H4 (cell line): ENCODE measurements at regions not wholly inside any gene's neighbourhood (a gene's known extent, or its start where the extent isn't known, plus 50 kb on each side); places are given as distances from the start of the nearest gene placed in this dataset.

Experiments
- DNase-seq: peaks from one replicate; pipeline ENCODE4 v3.0.0-alpha.2; 2015; ENCODE audit warnings: low spot score

DNA sequence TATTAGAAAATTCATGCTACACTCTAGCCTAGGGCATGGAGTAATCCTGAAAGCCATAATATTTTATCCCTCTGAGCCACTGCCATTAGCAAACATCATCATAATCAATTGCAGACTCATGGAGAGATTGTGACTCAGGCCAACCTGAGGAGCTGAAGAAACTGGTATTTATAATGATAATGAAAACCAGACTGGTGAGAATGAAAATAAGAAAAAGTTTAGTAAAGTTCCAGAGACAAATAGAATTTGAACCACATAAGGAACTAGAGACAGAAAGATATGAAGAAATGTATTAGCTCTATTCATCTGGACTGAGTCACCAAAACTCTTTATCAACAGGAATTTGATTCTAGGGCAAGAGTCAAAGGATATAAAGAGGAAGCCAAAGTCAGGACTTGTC is 158.7 kb downstream of the DRD1 start:
- DNase-seq, result no peak

DNA sequence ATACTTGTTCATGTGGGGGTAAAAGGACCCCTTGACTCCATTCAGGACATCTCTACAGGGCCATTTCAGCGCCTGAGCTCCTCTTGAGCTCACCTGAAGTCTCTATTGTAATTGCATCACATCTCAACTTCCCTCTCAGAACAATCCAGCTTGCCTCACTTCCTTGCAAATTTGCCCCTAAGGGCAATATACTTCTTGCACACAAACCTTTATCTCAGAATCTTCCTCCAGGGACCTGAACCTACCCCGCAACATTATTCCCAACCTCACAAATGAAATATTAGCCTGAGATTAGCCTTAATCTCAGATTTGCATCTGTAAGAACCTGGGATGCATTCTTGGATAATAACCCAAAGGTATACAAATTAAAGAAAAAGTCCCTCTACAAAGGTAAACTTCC is 159.2 kb downstream of the DRD1 start:
- no peak for DNase-seq

DNA sequence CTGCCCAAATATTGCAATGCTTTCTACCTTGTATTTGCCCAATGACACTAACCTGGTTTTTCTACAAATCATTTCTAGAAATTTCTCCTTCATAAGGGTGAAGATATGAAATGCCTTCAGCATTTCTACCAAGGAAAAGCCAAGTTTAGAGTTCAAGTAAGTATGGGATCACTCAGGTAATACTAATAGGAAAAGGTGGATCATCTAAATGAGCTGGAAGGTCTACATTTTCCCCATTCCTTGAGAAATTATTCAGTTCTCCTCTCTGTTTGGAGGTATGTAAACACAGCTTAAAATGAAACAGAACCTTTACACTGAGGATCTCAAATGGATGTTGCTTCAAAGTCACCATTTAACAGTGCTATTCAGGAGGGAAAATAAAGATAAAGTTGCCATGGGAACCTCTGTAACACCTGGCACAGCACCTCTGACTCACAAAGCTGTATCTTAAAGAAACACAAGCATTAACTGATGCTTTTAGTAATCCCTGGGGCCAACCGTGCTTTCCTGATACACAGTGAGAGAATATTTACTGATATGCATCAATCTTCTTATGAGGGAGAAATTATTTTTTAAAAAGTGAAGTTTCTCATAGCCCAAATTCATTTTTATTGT is 161.3 kb downstream of the DRD1 start:
- no peak for DNase-seq

DNA sequence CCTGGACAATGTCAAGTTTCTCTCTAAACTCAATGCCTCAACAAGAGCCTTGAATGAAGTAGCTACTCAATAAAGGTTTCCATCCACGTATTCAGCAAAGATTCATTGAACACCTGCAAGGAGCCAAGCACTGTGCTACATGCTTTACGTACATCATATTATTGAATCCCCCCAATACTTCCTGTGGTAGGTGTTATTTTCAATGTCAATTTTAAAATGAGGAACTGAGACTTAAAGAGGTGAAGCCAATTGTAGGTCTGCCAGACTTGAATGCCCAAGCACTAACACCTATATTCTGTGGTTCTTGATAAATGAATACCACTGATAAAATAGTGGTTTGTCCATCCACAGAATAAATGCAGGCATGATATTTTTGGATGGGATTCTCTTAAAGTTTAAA is 162.3 kb downstream of the DRD1 start:
- DNase-seq, result no peak

DNA sequence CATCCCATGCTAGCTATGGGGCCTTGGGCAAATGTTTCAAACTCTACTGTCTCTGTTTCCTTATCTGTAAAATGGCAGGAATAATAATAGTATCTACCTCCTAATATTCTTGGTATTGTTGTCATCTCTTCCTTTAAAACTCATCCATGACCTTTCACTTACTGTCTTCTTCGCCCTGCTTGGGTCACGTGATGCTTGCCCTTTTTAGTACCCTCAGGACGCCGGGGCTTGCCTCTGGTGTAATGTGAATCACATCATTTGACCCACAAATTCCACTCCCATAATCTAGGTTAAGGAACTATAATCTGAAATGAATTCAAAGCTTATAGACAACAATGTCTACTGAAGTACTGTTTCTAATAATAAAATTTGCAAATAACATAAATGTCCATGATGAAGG is 162.7 kb downstream of the DRD1 start:
- no peak for DNase-seq

DNA sequence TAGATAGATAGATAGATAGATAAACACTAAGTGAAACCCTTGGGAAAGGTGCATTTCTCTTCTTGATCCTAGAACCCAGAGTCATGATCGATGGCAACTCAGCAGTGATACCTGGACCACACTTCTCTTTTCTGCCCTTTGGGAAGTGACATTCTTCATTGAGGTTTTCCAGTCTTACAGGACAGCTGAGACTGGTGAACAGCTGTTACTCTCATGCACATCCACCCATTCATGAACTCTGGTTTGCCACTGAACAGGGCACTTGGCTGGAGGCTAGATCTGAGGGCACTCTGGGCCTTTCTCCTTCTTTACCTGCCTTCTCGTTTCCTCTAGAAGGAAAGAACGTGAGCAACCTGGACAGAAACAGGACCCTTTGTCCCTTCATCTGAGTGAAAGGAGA is 164.5 kb downstream of the DRD1 start:
- no peak for DNase-seq

DNA sequence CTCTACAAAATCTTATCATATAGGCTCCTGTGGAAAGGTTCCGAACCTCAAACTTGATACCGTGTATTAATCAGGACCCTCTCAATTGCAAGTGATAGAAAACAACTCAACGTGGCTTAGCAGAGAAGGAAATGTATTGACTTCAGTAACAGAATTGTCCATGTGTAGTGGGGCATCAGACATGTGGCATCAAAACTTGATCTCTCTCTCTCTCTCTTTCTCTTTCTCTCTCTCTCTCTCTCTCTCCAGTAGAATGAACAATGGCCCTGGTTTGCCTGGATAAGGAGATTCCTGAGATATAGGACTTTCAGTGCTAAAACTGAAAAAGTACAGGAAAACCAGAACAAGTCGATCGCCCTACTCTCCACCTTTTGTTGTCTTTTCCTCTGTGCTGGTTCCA is 168.2 kb downstream of the DRD1 start:
- DNase-seq, result no peak

DNA sequence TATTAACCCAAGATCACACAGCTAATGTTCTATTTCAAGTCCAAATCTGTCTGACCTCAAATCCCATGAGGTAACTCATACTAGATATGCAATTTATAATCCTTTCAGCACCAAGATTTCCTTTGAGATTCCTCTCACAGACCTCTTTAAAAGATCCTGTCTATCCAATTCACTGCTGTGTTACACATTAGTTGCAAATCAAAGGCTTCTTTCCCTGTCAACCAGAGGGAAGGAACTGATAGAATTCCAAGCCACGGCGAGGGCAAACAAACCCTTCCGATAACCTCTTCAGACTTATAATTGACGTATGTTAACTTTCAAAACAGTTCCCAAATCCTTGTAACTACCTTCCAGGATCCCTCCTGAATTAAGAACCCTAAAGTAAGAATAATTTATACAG is 168.9 kb downstream of the DRD1 start:
- DNase-seq, result no peak

DNA sequence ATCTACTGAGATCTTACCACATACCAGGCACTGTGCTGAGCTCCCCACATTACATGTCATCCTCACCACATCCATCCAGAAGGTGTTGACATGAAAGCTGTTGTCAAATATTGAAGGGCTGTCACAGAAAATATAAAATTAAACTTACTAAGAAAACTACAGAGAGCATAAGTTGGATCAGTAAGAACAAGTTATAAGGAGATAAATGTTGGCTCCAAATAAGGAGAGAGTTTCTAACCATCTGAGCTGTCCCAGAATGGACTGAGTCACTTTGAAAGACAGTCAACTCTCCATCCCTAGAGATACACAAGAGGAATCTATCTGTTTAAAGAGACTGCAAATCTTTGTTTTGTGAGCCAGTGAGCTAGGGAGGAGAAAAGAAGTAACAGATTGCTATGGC is 169.8 kb downstream of the DRD1 start:
- DNase-seq, result no peak

DNA sequence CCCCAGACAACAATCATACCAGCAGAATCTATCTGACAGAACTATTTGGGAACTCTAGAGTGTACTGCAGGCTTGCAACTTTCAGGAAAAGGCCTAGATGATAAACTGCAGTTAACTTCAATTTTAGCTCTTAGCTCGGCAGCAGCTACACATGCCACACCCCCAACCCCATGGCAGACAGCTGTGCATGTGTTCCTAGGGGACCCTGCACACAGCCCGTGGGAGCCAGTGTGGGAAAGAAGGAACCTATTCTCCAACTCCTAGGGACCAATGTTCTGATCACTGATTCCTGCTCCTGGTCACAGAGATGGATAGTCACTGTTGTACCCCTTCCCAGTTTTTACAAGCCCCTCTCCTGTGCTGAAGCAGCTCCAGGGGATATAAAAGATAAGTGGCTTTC is 179.6 kb downstream of the DRD1 start:
- no peak for DNase-seq

DNA sequence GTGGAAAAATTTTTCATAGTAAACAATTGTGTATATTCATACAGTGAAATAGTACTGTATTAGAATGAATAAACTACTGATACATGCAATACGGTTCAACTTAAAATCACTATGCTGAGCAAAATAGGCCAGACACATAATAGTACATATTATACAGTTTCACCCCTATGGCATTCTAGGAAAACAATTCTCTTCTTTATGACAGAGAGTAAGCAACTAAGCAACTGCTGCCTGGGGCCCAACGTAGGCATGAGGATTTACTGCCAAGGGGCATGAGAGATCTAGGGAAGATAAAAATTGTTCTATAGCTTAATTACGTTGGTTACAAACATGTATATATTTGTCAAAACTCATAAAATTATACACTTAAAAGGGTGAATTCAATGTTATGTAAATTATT is 180.2 kb downstream of the DRD1 start:
- DNase-seq, result no peak

DNA sequence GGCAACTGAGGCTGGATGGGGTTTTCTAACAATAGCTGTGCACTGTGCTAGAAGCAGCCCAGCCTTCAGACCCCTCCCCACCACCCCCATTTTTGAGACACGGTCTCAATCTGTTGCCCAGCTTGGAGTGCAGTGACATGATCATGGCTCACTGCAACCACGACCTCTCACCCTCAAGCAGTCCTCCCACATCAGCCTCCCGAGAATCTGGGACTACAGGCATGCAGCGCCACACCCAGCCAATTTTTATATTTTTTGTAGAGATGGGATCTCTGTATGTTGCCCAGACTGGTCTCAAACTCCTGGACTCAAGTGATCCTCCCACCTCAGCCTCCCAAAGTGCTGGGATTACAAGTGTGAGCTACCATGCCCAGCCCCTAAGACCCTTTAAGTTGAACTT is 182.5 kb downstream of the DRD1 start:
- DNase-seq, result no peak

DNA sequence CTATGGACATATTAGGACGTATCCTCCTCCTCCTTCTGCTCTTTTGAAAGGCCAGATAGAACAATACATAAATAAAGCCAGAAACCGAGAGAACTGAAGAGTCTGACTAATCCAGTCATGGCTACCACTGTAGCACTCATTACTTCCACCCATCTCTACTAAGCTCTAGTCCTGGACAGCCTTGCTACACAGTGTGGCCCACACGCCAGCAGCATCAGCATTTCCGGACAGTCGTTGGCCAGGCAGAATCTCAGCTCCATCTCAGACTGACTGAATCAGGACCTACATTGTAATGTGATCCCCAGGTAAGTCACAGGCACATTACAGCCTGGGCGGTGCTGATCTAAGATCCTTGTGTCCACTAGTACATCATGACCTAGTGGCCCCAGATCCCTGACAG is 182.9 kb downstream of the DRD1 start:
- no peak for DNase-seq

DNA sequence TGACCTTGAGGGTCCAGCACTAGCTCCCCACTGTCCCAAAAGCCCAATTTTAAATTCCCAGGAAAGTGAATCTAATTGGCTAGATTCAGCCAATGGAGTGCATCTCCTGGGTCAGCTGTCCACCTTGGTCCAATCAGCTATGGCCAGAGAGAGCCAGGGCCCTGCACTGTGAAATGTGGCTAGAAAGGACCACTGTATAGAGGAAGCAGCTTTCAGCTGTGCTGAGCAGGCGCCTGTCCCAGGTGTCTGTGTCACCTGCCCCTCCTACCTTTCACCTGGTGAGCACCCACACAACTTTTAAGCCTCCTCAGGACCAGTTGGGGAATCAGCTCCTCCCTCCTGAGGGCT is 186.2 kb downstream of the DRD1 start:
- no peak for DNase-seq

DNA sequence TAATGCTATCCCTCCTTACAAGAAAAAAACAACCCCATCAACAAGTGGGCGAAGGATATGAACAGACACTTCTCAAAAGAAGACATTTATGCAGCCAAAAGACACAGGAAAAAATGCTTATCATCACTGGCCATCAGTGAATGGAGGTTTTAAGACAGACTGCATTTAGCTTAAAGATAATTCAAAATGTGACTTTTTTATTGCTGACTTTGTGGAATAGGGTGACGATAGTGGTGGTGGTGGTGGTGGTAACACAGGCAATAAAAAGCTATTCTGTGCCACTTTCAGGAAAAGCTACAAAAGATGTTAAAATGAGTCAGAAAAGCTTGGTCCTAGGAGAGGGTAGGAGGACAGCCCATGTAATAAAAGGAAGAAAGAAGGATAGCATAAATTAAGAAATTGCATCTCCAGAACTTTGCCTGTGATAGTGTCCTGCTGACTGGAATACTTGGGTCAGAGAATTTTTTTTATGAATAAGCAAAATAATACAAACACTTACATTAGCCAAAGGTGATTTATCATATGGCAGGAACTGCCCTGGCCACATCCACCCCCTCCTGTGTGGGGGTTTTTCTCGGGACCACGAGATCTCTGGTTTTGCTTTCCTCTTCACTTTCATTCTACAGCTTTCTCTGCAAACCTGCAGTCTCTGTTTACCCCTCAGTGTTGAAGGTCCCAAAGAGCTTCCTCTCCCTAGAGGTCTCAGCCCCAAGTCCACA is 186.7 kb downstream of the DRD1 start:
- no peak for DNase-seq

DNA sequence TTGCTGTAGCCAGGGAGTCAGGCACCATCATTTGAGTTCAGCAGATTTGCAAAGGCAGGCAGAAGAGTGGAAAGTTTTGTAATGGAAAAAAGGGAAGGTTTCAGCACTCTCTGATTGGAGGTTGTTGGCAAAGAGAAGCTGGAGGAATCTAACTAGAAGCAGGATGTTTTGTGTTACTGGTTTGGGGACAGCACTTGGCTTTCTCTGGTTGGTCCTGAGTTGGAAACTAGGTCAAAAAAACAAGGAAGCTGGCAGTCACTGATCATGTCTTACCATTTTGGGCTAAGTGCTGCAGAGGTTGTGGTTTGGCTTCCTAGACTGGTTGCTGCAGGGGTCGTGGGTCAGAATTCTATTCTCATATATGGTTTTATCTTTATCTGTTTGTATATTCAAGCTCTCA is 189.8 kb downstream of the DRD1 start:
- peak; percentile 61 for DNase-seq

DNA sequence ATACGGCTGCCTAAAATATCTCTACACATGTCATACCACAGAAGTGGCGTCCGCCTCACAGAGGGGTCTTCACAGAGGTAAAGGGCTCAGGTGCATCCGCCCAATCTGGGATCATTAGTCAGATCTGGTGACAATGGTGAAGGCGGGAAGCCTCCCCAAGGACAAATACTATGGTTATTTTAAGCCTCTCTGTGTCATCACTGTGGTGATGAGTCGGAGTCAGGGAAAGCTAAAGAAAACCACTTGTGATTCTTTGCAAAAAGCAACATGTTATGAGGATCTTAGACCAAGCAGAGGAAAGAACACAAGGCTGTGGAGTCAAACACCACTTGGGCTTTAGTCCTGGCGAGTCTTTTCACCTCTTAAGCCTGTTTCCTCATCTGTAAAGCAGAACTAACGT is 190.4 kb downstream of the DRD1 start:
- DNase-seq, result no peak

DNA sequence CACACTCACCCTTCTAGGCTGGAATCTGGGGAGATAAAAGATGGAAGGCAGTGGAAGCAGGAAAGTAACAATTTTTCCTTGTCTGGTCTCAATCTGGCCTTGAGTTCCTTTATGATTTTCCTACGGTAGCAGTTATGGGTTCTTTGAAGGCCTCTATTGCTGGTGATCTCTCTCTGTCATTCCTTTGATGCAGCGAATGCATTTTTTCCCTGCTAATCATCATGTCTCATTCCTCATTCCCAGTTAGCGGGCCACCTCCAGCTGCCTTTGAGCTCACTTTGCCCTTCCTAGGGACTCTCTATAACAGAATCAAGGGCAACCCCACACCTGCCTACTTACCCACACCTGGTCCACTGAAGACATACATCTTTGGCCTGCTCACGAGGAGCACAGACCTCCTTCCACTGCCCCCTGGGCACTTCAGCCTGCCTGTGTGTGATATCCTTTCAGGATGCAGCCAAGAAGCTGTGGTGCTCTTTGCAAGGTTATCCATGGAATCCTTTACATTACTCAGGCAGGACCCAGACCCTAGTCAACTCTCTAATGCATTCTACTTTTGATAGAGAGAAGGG is 191.7 kb downstream of the DRD1 start:
- DNase-seq, result no peak

DNA sequence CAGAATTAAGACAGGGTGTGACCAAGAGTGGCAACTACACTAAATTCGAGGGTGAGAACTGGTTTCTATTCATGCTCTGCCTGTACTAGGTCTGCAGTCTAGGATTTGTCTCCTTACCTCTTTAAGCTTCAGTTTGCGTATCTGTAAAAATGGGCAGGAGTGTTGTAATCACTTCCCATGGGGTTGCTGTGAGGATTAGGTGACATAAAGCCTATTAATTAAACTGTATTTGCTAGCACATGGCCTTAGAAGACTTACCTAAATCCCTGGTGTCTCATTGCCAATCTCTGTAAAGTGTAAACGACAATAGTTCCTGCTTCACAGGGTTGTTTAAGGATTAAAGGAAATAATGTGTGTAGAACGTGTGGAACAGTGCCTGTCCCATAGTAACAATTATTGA is 193.6 kb downstream of the DRD1 start:
- DNase-seq, result no peak

DNA sequence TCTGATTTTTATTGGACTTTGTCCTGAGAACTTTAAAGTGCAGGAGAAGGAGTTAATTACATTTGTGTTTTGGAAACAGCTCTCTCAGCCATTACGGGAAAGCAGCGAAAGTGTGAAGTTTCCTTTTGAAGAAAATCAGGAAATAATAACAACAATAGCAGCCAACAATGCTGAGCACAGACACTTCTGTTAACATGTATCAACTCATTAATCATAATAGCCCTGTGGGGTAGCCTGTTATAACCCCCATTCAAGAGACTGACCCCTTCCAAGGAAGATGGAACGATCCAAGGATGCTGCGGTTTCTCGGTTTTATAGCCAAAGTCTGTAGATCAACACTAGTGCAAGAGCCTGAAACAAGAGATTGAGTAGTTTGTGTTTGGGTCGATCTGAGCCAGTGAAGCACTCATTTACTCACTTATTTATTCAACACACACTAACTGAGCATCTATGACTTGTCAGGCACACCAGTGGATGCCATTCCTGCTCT is 195.5 kb downstream of the DRD1 start:
- no peak for DNase-seq

DNA sequence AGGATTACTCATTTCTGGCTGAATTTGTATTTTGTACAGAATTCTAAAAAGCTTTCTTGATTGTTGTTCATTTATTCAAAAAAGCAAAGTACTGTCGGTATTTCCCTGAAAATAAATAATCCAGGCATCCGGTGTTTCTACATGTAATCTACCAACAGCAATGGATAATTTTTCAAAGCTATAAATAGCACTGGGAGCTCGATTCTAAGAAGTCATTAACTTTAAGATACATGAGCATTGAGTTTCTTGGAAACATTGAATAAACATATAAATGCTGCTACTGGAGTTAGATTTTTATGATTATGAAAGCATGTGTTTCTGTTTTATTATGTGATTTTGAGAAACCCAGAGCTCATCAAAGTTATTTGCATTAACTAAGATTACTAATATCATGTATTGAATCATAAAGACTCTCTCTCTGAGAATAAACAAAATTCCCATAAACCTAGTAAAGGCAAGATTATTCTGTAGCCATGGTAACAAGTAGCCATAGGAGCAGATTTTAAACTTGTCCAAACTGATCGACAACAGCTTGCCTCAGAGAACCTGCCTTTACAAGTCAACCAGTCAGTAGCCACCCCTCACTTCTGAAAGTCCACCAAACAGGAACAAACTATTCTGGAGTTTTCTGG is 197.0 kb downstream of the DRD1 start:
- no peak for DNase-seq

DNA sequence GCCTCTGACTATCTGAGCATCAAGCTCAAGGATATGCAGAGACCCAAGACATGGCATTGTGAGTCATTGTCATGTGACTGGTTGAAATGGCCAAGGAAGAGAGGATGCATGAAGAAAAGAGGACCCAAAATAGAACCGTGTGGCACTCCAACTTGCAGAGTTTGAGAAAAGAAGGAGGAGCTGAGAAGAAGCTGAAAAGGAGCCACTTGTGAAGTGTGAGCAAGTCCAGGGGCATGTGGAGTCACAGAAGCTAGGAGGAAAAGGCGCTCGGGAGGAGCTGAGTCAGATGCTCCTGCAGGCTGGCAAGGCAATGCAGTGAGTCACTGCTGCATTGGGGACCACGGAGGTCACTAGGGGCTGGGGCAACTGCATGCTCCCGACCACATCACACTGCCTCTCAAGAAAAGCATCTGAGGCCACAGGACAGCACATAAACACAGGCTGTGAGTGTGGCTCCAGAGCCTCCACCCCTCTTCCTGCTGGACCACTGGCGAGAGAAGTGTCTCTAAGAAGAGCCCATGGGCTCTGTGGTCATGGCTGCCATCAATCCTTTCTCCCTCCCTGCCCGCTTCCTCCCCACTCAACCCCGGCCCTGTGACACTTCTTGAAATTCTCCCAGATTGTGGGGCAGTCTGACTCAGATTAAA is 197.6 kb downstream of the DRD1 start:
- DNase-seq, result peak; percentile 95

DNA sequence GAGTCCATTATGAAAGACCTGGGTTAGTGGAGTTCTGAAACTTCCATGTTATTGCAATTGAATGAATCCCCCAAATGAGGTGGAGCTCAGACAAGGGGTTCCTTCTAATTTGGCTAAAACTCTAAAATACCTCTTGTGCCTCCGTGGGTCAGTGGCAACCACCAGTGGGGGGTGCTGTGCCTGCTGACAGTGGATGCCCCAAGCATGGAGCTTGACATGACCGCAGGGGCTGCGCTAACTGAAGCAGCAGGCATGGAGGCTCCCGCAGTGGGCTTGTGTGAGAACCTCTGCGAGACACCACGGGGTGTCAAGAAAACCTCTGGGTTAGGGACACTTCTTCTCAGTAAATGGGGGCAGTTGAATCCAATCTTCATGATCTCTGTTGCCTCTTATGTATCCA is 200.5 kb downstream of the DRD1 start:
- DNase-seq, result no peak
